HepG2 (cell line): ENCODE measurements at regions not wholly inside any gene's neighbourhood (a gene's known extent, or its start where the extent isn't known, plus 50 kb on each side); places are given as distances from the start of the nearest gene placed in this dataset.

Source experiments
- ATAC-seq: fragments of 200-7000 bp; cut with Tn5 transposase; 3 replicates; pipeline ENCODE4 v1.9.1; 2020; ENCODE audit warnings: mild to moderate bottlenecking, moderate library complexity
- BruUV-seq: library from RNA; stranded (reverse); fragments of 400-500 nt; replicated peaks from 2 replicates; lab custom pipeline; 2021; lab: Mats Ljungman, UMichigan
- CTCF ChIA-PET: fragments of 300-600 bp; formaldehyde crosslinking; extraction: SDS; loops from one replicate; lab custom pipeline; 2021; ENCODE audit warnings: low total read pairs, inconsistent platforms, low intra/inter-chr PET ratio; lab: Yijun Ruan, JAX
- POLR2A ChIA-PET: fragments of 350-600 bp; sonication (Branson Sonifier 250); formaldehyde crosslinking; loops from one replicate; lab custom pipeline; 2020; ENCODE audit warnings: antibody characterized with exemption, inconsistent platforms; lab: Yijun Ruan, JAX
- DNase-seq: peaks from one replicate; pipeline ENCODE4 v3.0.0-alpha.2; 2015; ENCODE audit warnings: low spot score
- FAIRE-seq: peaks from 3 replicates; lab custom pipeline; 2011; peaks lifted over from hg19 to GRCh38; lab: Jason Lieb, UNC
- H2AFZ ChIP-seq: one replicate; pipeline ENCODE4 v1.6.1; 2011; ENCODE audit warnings: low read length, inconsistent platforms
- H3K27ac ChIP-seq: fragments of 300-600 bp; 3 replicates; pipeline ENCODE4 v1.8.0; 2011; ENCODE audit warnings: mixed run types, mild to moderate bottlenecking, mixed read lengths, low read length, inconsistent platforms; ENCODE audit not compliant: insufficient read depth; ENCODE audit errors: extremely low read length
- H3K27me3 ChIP-seq, 2 experiments: fragments of 200-600 bp in 1 of 2; 2 replicates in 1 of 2; 3 replicates in 1 of 2; pipeline versions ENCODE4 v1.6.0 to v1.8.0; 2011; ENCODE audit warnings: low read length in 2 of 2, mild to moderate bottlenecking in 2 of 2, moderate library complexity in 2 of 2, inconsistent platforms in 1 of 2; ENCODE audit not compliant: insufficient read depth in 2 of 2, control insufficient read depth in 1 of 2
- H3K36me3 ChIP-seq, 2 experiments: fragments of 200-600 bp in 1 of 2; replicated peaks in 1 of 2; 2 replicates in 1 of 2; 3 replicates in 1 of 2; pipeline versions ENCODE4 v1.5.1 to v1.8.0; 2011; ENCODE audit warnings: low read length in 2 of 2, inconsistent platforms in 1 of 2; ENCODE audit not compliant: insufficient read depth in 2 of 2, control insufficient read depth in 1 of 2
- H3K4me1 ChIP-seq: 2 replicates; pipeline ENCODE4 v1.5.1; 2012; ENCODE audit warnings: low read length, inconsistent platforms; ENCODE audit not compliant: insufficient read depth
- H3K4me2 ChIP-seq: 2 replicates; pipeline ENCODE4 v1.6.0; 2011; ENCODE audit warnings: low read depth, low read length, inconsistent platforms
- H3K4me3 ChIP-seq, 3 experiments: fragments of 200-600 bp in 1 of 3; sonication (generic), shearing (Covaris generic) in 1 of 3; replicated peaks in 1 of 3; 2 replicates each; pipeline ENCODE4 v1.5.1; 2011 to 2016; ENCODE audit warnings: low read length in 3 of 3, inconsistent platforms in 2 of 3, low read depth in 2 of 3, mild to moderate bottlenecking in 2 of 3, control low read depth in 1 of 3, mixed read lengths in 1 of 3; ENCODE audit not compliant: insufficient read depth in 1 of 3
- H3K79me2 ChIP-seq: one replicate; pipeline ENCODE4 v1.6.1; 2011; ENCODE audit warnings: low read length, inconsistent platforms; ENCODE audit not compliant: insufficient read depth
- H3K9ac ChIP-seq: 2 replicates; pipeline ENCODE4 v1.6.0; 2011; ENCODE audit warnings: mild to moderate bottlenecking, low read depth, low read length, inconsistent platforms; ENCODE audit not compliant: insufficient read depth
- H3K9me3 ChIP-seq: 2 replicates; pipeline ENCODE4 v1.5.1; 2012; ENCODE audit warnings: mild to moderate bottlenecking, low read length
- H4K20me1 ChIP-seq: 2 replicates; pipeline ENCODE4 v1.6.0; 2011; ENCODE audit warnings: inconsistent platforms, mild to moderate bottlenecking, low read length, moderate library complexity; ENCODE audit not compliant: insufficient read depth
- ARID2 ChIP-seq: sonication (generic); formaldehyde crosslinking; IDR thresholded peaks from 2 replicates; pipeline ENCODE4 v1.8.1; 2022; ENCODE audit warnings: mild to moderate bottlenecking, missing genetic modification reagents, borderline replicate concordance
- ATAD3A ChIP-seq: sonication (generic); formaldehyde crosslinking; IDR thresholded peaks from 2 replicates; pipeline ENCODE4 v1.4.0; 2020; ENCODE audit warnings: missing genetic modification reagents
- DNMT3B ChIP-seq: conservative IDR thresholded peaks from 2 replicates; pipeline ENCODE4 v1.6.1; 2016; ENCODE audit warnings: missing biosample characterization, control low read depth
- HMGA1 ChIP-seq: sonication (generic); formaldehyde crosslinking; conservative IDR thresholded peaks from 2 replicates; pipeline ENCODE4 v1.4.0; 2020; ENCODE audit warnings: missing genetic modification reagents
- NBN ChIP-seq: fragments of 450-650 bp; conservative IDR thresholded peaks from 2 replicates; pipeline ENCODE4 v1.6.1; 2017
- NFIB ChIP-seq: sonication (generic); formaldehyde crosslinking; IDR thresholded peaks from 2 replicates; pipeline ENCODE4 v1.9.0; 2021; ENCODE audit warnings: missing genetic modification reagents, mild to moderate bottlenecking, borderline replicate concordance
- RELA ChIP-seq: sonication (generic); formaldehyde crosslinking; IDR thresholded peaks from 2 replicates; pipeline ENCODE4 v1.4.0; 2020; ENCODE audit warnings: missing genetic modification reagents
- SRY ChIP-seq: sonication (generic); formaldehyde crosslinking; IDR thresholded peaks from 2 replicates; pipeline ENCODE4 v1.8.0; 2022; ENCODE audit warnings: mild to moderate bottlenecking, missing genetic modification reagents
- TGIF2 ChIP-seq: IDR thresholded peaks from 2 replicates; pipeline ENCODE4 v1.6.1; 2016; ENCODE audit warnings: control low read depth, missing compliant biosample characterization
- WGBS: methylation state at CpG from one replicate; pipeline ENCODE4 v1.1.6; 2017; ENCODE audit warnings: low lambda C conversion rate; 5-methylcytosine and 5-hydroxymethylcytosine counted together
- in situ Hi-C: cut with HindIII; loops from 2 replicates; pipeline ENCODE4 v1.10.0; 2017; ENCODE audit warnings: low pct_unique_long_range_greater_than_20kb; ENCODE audit not compliant: extremely low pct_ligation_motif_present
- intact Hi-C: fragments of 100-400 bp; cut with micrococcal nuclease; formaldehyde crosslinking; loops from one replicate; pipeline ENCODE4 v1.10.0; 2022; ENCODE audit not compliant: unreplicated experiment
- TF ChIP-seq, protein P1 (sequence below), 2 experiments: sonication (generic) in 1 of 2; formaldehyde crosslinking in 1 of 2; IDR thresholded peaks; 2 replicates each; pipeline versions ENCODE4 v1.4.0 to v1.6.1; 2016 to 2020; ENCODE audit warnings: borderline replicate concordance in 1 of 2, low read depth in 1 of 2, mild to moderate bottlenecking in 1 of 2, missing genetic modification reagents in 1 of 2
- TF ChIP-seq, protein P2 (sequence below): sonication (generic); formaldehyde crosslinking; IDR thresholded peaks from 2 replicates; pipeline ENCODE4 v1.4.0; 2020; ENCODE audit warnings: missing genetic modification reagents, borderline replicate concordance
- TF ChIP-seq, protein P3 (sequence below): sonication (generic); formaldehyde crosslinking; IDR thresholded peaks from 2 replicates; pipeline ENCODE4 v1.5.0; 2020; ENCODE audit warnings: mild to moderate bottlenecking, missing genetic modification reagents
- TF ChIP-seq, protein P4 (sequence below): sonication (generic); formaldehyde crosslinking; IDR thresholded peaks from 2 replicates; pipeline ENCODE4 v1.4.0; 2020; ENCODE audit warnings: missing genetic modification reagents, borderline replicate concordance
- TF ChIP-seq, protein P5 (sequence below): IDR thresholded peaks from 2 replicates; pipeline ENCODE4 v1.6.1; 2016

DNA sequence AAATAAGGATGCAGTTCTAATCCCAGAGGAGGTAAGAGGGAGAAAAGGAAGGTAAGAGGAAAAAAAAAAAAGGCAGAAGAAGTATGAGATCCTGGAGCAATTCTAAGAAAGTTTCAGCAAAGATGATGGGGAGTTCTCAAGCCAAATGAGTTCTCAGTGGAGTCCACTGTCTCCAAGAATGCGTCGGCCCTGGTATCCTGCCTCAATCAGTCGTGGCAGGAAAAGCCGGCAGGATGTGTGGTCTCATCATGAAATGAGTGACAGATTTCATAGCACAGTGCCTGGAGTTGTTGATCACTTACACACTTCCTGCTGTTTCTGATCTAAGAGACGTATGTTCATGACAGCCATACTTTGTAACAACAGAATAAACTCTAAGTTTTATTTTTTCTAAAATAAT, 554.9 kb downstream of the NXPH1 start:
- intact Hi-C loops (no loop called here), in situ Hi-C loops (no loop called here)
- no TSS peak for BruUV-seq
- H3K4me3 ChIP-seq, result no peak overlapping the region
- no peak for DNase-seq
- no peaks in the 10 kb centered on the region for H3K27me3 ChIP-seq
- H3K36me3 ChIP-seq, result no peaks in the 10 kb centered on the region
- no peak for FAIRE-seq
- H3K27ac ChIP-seq, result no peak overlapping the region
- no peak for ATAC-seq
- no peak overlapping the region for H3K9ac ChIP-seq
- H3K79me2 ChIP-seq, result no peaks in the 10 kb centered on the region
- WGBS, result 4% methylated on average over 5 of the region's 5 CpGs
- H3K4me2 ChIP-seq, result no peak overlapping the region
- H2AFZ ChIP-seq, result no peak overlapping the region
- CTCF ChIA-PET, result no interaction called here
- POLR2A ChIA-PET, result no interaction called here
- no peaks in the 10 kb centered on the region for H3K4me1 ChIP-seq
- no peaks in the 10 kb centered on the region for H4K20me1 ChIP-seq
- H3K9me3 ChIP-seq, result peaks cover 14% of the 10 kb centered on the region
- TF ChIP-seq, protein P1, sequence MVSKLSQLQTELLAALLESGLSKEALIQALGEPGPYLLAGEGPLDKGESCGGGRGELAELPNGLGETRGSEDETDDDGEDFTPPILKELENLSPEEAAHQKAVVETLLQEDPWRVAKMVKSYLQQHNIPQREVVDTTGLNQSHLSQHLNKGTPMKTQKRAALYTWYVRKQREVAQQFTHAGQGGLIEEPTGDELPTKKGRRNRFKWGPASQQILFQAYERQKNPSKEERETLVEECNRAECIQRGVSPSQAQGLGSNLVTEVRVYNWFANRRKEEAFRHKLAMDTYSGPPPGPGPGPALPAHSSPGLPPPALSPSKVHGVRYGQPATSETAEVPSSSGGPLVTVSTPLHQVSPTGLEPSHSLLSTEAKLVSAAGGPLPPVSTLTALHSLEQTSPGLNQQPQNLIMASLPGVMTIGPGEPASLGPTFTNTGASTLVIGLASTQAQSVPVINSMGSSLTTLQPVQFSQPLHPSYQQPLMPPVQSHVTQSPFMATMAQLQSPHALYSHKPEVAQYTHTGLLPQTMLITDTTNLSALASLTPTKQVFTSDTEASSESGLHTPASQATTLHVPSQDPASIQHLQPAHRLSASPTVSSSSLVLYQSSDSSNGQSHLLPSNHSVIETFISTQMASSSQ (IDR thresholded peaks at IDR 0.05; ENCODE audit: low read depth), result no peak
- TF ChIP-seq, protein P1 (CRISPR knock-in tag; IDR thresholded peaks at IDR 0.05; ENCODE audit: borderline replicate concordance), result no peak
- TF ChIP-seq SRY (CRISPR knock-in tag) (no peak), TGIF2 (CRISPR knock-in tag) (no peak), ATAD3A (CRISPR knock-in tag) (no peak), ARID2 (CRISPR knock-in tag) (no peak), RELA (CRISPR knock-in tag) (no peak), DNMT3B (CRISPR knock-in tag) (no peak), NBN (no peak), NFIB (CRISPR knock-in tag) (no peak), HMGA1 (CRISPR knock-in tag) (no peak)
- TF ChIP-seq, protein P2, sequence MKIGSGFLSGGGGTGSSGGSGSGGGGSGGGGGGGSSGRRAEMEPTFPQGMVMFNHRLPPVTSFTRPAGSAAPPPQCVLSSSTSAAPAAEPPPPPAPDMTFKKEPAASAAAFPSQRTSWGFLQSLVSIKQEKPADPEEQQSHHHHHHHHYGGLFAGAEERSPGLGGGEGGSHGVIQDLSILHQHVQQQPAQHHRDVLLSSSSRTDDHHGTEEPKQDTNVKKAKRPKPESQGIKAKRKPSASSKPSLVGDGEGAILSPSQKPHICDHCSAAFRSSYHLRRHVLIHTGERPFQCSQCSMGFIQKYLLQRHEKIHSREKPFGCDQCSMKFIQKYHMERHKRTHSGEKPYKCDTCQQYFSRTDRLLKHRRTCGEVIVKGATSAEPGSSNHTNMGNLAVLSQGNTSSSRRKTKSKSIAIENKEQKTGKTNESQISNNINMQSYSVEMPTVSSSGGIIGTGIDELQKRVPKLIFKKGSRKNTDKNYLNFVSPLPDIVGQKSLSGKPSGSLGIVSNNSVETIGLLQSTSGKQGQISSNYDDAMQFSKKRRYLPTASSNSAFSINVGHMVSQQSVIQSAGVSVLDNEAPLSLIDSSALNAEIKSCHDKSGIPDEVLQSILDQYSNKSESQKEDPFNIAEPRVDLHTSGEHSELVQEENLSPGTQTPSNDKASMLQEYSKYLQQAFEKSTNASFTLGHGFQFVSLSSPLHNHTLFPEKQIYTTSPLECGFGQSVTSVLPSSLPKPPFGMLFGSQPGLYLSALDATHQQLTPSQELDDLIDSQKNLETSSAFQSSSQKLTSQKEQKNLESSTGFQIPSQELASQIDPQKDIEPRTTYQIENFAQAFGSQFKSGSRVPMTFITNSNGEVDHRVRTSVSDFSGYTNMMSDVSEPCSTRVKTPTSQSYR (CRISPR knock-in tag), result no peak
- TF ChIP-seq, protein P3, sequence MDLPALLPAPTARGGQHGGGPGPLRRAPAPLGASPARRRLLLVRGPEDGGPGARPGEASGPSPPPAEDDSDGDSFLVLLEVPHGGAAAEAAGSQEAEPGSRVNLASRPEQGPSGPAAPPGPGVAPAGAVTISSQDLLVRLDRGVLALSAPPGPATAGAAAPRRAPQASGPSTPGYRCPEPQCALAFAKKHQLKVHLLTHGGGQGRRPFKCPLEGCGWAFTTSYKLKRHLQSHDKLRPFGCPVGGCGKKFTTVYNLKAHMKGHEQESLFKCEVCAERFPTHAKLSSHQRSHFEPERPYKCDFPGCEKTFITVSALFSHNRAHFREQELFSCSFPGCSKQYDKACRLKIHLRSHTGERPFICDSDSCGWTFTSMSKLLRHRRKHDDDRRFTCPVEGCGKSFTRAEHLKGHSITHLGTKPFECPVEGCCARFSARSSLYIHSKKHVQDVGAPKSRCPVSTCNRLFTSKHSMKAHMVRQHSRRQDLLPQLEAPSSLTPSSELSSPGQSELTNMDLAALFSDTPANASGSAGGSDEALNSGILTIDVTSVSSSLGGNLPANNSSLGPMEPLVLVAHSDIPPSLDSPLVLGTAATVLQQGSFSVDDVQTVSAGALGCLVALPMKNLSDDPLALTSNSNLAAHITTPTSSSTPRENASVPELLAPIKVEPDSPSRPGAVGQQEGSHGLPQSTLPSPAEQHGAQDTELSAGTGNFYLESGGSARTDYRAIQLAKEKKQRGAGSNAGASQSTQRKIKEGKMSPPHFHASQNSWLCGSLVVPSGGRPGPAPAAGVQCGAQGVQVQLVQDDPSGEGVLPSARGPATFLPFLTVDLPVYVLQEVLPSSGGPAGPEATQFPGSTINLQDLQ, result no peak
- TF ChIP-seq, protein P4, sequence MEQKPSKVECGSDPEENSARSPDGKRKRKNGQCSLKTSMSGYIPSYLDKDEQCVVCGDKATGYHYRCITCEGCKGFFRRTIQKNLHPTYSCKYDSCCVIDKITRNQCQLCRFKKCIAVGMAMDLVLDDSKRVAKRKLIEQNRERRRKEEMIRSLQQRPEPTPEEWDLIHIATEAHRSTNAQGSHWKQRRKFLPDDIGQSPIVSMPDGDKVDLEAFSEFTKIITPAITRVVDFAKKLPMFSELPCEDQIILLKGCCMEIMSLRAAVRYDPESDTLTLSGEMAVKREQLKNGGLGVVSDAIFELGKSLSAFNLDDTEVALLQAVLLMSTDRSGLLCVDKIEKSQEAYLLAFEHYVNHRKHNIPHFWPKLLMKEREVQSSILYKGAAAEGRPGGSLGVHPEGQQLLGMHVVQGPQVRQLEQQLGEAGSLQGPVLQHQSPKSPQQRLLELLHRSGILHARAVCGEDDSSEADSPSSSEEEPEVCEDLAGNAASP (CRISPR knock-in tag), result no peak
- TF ChIP-seq, protein P5, sequence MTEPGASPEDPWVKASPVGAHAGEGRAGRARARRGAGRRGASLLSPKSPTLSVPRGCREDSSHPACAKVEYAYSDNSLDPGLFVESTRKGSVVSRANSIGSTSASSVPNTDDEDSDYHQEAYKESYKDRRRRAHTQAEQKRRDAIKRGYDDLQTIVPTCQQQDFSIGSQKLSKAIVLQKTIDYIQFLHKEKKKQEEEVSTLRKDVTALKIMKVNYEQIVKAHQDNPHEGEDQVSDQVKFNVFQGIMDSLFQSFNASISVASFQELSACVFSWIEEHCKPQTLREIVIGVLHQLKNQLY, result no peak
